ENCODE measurements at regions not wholly inside any gene's neighbourhood (a gene's known extent, or its start where the extent isn't known, plus 50 kb on each side); places are given as distances from the start of the nearest gene placed in this dataset.

DNA sequence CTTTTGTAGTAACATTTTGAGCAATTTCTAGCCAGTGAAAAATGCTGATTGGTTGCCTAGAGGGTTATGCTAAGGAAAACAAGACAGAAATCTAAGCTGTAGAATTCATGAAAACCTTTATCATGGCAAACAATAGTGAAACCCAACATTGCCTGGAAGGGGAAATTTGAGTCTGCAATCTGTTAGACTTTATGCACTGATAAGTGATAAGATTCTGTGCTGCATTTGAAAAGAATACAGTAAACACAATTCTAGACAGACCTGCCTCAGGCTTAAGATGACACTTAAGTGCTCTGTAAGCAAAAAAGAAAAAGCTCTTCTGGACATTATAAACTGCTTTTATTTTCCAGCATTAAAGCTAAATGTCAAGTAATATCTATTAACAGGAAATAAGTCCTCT, 519.3 kb downstream of the ISL1 start:
- DNase-seq: no peak

GRCh38 chr5:51908215-51908614, 525.0 kb downstream of the ISL1 start:
- intact Hi-C loops (cut with DNase I): no loop called here
- DNase-seq: no peak

More for the DNA sequence above, 519.3 kb downstream of the ISL1 start:
- intact Hi-C loops (cut with DNase I): no loop called here

- intact Hi-C loops (cut with DNase I): no loop called here
Measured at GRCh38 chr5:51944500-51945125, 561.4 kb downstream of the ISL1 start.

DNA sequence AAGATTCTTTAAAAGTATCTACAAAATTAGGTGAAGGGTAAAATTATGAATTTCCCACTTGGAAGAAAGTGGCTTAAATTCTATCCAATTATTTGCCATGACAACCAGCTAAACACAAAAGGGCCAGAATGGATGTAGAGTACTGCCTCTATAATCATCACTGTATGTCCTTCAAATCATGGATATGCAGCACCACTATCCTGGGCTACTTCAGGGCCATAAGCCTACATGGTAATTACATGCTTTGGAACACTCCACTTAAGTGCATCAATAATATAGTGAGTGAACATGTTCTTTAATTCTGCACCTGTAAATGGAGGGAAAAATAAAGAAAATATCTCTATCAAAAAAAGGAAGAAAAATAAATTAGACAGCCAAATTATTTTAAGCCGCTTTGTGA, 575.2 kb downstream of the ISL1 start:
- intact Hi-C loops (cut with DNase I): no loop called here

More at GRCh38 chr5:51944500-51945125, 561.4 kb downstream of the ISL1 start:
- no peak for DNase-seq

GRCh38 chr5:51960617-51961121, 577.4 kb downstream of the ISL1 start:
- no peak for DNase-seq
- intact Hi-C loops (cut with DNase I): loop anchor here (5.0 kb wide), 1 partner anchor 998 kb away; no protein-coding TSS in a partner anchor

More for the DNA sequence above, 575.2 kb downstream of the ISL1 start:
- no peak for DNase-seq

- intact Hi-C loops (cut with DNase I): loop anchor here (5.0 kb wide), 1 partner anchor 999 kb away; no protein-coding TSS in a partner anchor
- no peak for DNase-seq
Measured at GRCh38 chr5:51961154-51961562, 577.9 kb downstream of the ISL1 start.

DNA sequence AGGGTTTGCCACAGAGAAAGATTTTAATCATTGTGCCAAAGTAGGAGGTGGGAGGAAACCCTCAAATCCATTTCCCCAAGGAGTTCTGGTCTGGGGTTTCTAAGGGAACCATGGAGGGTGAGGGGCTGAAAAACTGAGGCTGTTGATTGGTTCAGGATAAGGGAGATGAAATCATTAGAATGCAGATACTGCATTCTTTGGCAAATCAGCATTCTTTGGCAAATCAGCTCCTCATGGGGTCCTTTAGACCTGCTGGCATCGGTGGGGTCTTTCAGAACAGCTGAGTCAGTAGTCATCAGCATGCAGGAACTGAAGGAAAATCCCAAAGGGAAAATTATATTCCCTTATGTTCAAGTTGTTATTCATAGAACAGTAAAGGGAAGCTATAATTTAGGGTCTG, 585.5 kb downstream of the ISL1 start:
- intact Hi-C loops (cut with DNase I): no loop called here
- no peak for DNase-seq

- intact Hi-C loops (cut with DNase I): no loop called here
- DNase-seq: no peak
Measured at GRCh38 chr5:51974834-51975233, 591.6 kb downstream of the ISL1 start.

DNA sequence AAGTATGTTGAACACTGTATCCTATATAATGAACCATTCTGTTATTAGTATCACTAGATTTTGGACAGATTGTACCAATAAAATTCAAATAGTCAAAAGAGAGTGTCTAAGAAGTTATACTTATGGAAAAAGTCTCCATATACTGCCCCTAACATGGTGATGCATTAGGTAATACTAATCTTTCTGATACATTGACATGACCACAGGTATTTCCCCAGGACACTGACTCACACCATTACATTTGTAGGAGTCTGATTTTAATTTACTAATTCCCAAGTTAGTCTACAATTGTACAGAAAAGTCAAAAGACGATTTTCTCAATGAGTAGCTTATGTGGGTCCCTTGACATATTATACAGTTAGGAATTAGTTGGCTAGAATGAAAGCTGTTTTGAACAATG, 593.8 kb downstream of the ISL1 start:
- DNase-seq: no peak
- intact Hi-C loops (cut with DNase I): no loop called here

- DNase-seq: no peak
- intact Hi-C loops (cut with DNase I): no loop called here
Measured at GRCh38 chr5:51983161-51983560, 599.9 kb downstream of the ISL1 start.

GRCh38 chr5:51986733-51987132, 603.5 kb downstream of the ISL1 start:
- intact Hi-C loops (cut with DNase I): no loop called here
- no peak for DNase-seq

GRCh38 chr5:51987239-51987638, 604.0 kb downstream of the ISL1 start:
- DNase-seq: no peak
- intact Hi-C loops (cut with DNase I): no loop called here

GRCh38 chr5:51987669-51988209, 604.5 kb downstream of the ISL1 start:
- no peak for DNase-seq
- intact Hi-C loops (cut with DNase I): no loop called here

DNA sequence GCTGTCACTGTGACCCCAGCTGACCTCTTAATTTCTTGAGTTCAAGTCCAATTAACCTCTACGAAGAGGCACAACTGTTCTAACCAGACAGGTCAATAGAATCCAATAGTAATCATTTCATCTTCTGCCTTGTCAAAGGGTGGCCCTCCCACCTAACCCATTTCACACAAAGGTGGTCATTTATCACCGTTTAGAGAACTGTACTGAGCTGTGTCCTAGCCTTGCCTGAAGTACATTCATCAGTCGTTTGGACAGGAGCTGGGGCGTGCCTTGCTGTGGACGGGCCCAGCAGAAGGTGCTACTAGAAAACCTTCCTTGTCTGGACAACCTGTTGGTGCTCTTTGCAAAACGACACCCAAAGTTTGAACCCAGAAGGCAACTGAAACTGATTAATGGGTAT, 605.4 kb downstream of the ISL1 start:
- intact Hi-C loops (cut with DNase I): no loop called here
- no peak for DNase-seq

DNA sequence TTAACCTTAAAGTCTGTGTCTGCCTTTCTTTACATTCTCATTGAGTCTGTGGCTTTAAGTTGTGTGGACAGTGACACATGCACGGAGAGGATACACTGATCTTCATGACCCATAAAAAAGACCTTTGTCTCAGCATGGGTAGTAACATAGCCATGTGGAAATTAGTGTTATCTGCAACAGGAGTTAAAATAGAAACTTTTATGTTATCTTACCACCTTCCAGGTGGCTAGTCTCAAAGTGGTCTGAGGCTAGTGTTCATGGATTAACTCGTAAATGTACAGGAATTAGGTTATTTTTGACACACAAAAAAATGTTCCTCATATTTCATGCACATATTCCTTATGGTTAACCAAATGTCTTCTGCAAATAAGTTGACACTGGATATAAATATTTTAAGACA, 607.0 kb downstream of the ISL1 start:
- intact Hi-C loops (cut with DNase I): no loop called here
- no peak for DNase-seq

GRCh38 chr5:51990661-51991180, 607.5 kb downstream of the ISL1 start:
- no peak for DNase-seq
- intact Hi-C loops (cut with DNase I): no loop called here

- intact Hi-C loops (cut with DNase I): no loop called here
- no peak for DNase-seq
Measured at GRCh38 chr5:51991940-51992339, 608.7 kb downstream of the ISL1 start.

DNA sequence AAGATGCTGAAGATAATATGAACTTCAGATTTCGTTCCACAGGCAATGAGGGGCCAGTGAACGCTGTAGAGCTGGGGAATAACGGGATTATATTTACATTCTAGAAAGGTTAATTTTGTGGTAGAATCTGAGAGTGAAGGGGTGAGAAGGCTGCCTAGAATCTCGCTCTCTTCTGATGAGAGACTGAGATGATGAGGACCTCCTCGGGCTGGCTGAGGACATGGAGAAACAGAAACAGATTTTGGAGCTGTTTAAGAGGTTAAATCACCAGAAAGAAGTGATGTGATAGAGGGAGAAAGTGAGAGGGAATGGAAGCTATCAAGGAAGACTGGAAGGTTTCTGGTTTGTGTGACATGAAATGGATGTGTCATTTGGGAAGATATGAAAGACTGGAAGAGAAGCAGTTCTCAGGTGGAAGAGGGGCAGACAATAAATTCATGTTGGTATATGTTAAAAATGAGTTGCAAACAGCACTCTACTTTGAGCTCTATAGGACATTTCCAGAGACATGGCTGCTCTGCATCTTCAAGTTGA, 612.6 kb downstream of the ISL1 start:
- DNase-seq: no peak
- intact Hi-C loops (cut with DNase I): no loop called here

GRCh38 chr5:51996356-51996861, 613.2 kb downstream of the ISL1 start:
- intact Hi-C loops (cut with DNase I): no loop called here

DNA sequence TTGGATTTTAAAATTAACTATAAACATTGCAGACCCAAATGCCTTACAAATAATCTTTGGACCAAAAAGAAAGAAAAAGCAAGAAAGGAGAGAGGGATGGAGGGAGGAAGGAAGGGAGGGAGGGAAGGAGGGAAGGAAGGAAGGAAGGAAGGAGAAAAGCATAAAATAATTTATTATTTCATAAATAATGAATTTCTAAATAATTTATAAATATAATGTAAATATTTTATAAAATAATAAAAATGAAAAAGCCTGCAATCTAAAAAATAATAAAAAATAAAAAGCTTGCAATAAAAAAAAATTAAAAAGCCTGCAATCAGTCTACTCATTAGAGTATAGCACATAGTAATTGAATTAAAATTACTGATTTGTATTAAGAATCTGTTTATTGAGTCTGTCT, 614.3 kb downstream of the ISL1 start:
- intact Hi-C loops (cut with DNase I): no loop called here
- no peak for DNase-seq

More at GRCh38 chr5:51996356-51996861, 613.2 kb downstream of the ISL1 start:
- DNase-seq: no peak

GRCh38 chr5:51997949-51998348, 614.7 kb downstream of the ISL1 start:
- DNase-seq: no peak
- intact Hi-C loops (cut with DNase I): no loop called here

All from posterior cingulate gyrus (tissue), 11 donors.